ENCODE measurements at regions not wholly inside any gene's neighbourhood (a gene's known extent, or its start where the extent isn't known, plus 50 kb on each side); places are given as distances from the start of the nearest gene placed in this dataset.

- TF ChIP-seq CTCF (IDR thresholded peaks at IDR 0.05; ENCODE audit: borderline replicate concordance, control extremely low read depth, extremely low read depth, insufficient read depth, missing control alignments) = no peak
- DNase-seq (ENCODE audit: low spot score) = no peak
- in situ Hi-C loops (cut with MboI; ENCODE audit: low sequenced_read_pairs, unreplicated experiment) = no loop called here
Observed at GRCh38 chr2:67515056-67515455, 117.9 kb downstream of the ETAA1 start.

GRCh38 chr2:67515538-67515937 lies 118.4 kb downstream of the ETAA1 start:
- DNase-seq (ENCODE audit: low spot score) = no peak
- no peak for TF ChIP-seq CTCF (IDR thresholded peaks at IDR 0.05; ENCODE audit: borderline replicate concordance, control extremely low read depth, extremely low read depth, insufficient read depth, missing control alignments)
- in situ Hi-C loops (cut with MboI; ENCODE audit: low sequenced_read_pairs, unreplicated experiment) = no loop called here

GRCh38 chr2:67516362-67516761 lies 119.2 kb downstream of the ETAA1 start:
- no peak for DNase-seq (ENCODE audit: low spot score)
- TF ChIP-seq CTCF (IDR thresholded peaks at IDR 0.05; ENCODE audit: borderline replicate concordance, control extremely low read depth, extremely low read depth, insufficient read depth, missing control alignments) = no peak
- in situ Hi-C loops (cut with MboI; ENCODE audit: low sequenced_read_pairs, unreplicated experiment) = no loop called here

GRCh38 chr2:67516899-67517530 lies 119.9 kb downstream of the ETAA1 start:
- no peak for TF ChIP-seq CTCF (IDR thresholded peaks at IDR 0.05; ENCODE audit: borderline replicate concordance, control extremely low read depth, extremely low read depth, insufficient read depth, missing control alignments)
- DNase-seq (ENCODE audit: low spot score) = no peak
- in situ Hi-C loops (cut with MboI; ENCODE audit: low sequenced_read_pairs, unreplicated experiment) = no loop called here

- in situ Hi-C loops (cut with MboI; ENCODE audit: low sequenced_read_pairs, unreplicated experiment) = no loop called here
- TF ChIP-seq CTCF (IDR thresholded peaks at IDR 0.05; ENCODE audit: borderline replicate concordance, control extremely low read depth, extremely low read depth, insufficient read depth, missing control alignments) = no peak
- DNase-seq (ENCODE audit: low spot score) = no peak
Observed at GRCh38 chr2:67522148-67522547, 125.0 kb downstream of the ETAA1 start.

- in situ Hi-C loops (cut with MboI; ENCODE audit: low sequenced_read_pairs, unreplicated experiment) = no loop called here
- DNase-seq (ENCODE audit: low spot score) = no peak
Observed at GRCh38 chr2:67524213-67524612, 127.1 kb downstream of the ETAA1 start.

More at GRCh38 chr2:67524213-67524612, 127.1 kb downstream of the ETAA1 start:
- TF ChIP-seq CTCF (IDR thresholded peaks at IDR 0.05; ENCODE audit: borderline replicate concordance, control extremely low read depth, extremely low read depth, insufficient read depth, missing control alignments) = no peak

Measured in GM13976 (cell line).